HG03196 (cell line): ENCODE measurements at regions not wholly inside any gene's neighbourhood (a gene's known extent, or its start where the extent isn't known, plus 50 kb on each side); places are given as distances from the start of the nearest gene placed in this dataset.

Source experiments
- ATAC-seq: cut with Tn5 transposase; IDR thresholded peaks from one replicate; pipeline ENCODE4 v1.9.1; 2021; ENCODE audit not compliant: unreplicated experiment

DNA sequence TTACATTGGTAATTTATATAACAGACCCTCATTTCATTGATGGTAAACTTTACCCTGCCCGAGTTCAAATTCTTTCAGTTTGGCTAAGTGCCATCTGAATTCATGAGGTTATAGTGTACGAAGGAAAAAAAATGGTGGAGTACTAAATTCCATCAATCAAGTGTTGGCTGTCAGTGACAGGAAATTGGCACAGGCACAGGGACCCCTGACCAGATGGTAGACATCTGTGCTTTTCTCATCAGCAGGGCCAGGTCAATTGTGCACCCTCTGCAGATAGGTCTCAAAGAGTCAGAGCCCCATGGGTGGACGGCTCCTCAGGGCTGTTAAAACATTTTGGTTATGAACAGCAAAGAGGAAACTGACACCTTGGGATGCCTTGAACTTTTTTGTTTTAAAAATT is 439.2 kb downstream of the SETBP1 start:
- ATAC-seq, result no peak

GRCh38 chr18:45121146-45121545 is 440.5 kb downstream of the SETBP1 start:
- no peak for ATAC-seq

- no peak for ATAC-seq
These were observed 441.8 kb downstream of the SETBP1 start for GRCh38 chr18:45122506-45122905.

GRCh38 chr18:45127405-45127804 is 446.7 kb downstream of the SETBP1 start:
- ATAC-seq, result no peak

GRCh38 chr18:45133276-45133675 is 452.6 kb downstream of the SETBP1 start:
- ATAC-seq, result no peak

- ATAC-seq, result no peak
These were observed 455.8 kb downstream of the SETBP1 start for GRCh38 chr18:45136381-45137086.

- no peak for ATAC-seq
These were observed 456.4 kb downstream of the SETBP1 start for GRCh38 chr18:45137087-45137419.

- ATAC-seq, result no peak
These were observed 458.8 kb downstream of the SETBP1 start for GRCh38 chr18:45139478-45139877.

DNA sequence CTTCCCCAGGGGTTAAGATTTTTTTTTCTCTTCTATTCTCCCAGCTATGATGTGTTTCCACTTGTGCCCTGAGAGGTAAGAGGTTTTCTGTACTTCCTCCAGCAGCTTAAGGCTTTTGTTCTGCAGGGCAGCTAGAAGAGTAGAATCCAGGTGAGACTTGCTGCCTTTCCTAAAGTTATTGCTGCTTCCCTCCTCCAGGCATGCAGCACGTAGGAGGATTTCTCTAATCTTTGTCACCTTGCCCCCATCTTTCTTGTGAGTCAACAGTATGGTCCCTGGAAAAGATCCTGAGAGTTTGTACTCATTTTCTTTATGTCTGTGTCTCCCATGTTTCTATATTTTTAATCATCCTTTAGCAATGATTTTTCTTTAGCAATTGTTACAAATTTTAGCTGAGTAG is 462.2 kb downstream of the SETBP1 start:
- ATAC-seq, result no peak

GRCh38 chr18:45149712-45150111 is 465.6 kb upstream of the SLC14A2 start:
- no peak for ATAC-seq

GRCh38 chr18:45151645-45152044 is 463.6 kb upstream of the SLC14A2 start:
- no peak for ATAC-seq

GRCh38 chr18:45155526-45155925 is 459.8 kb upstream of the SLC14A2 start:
- no peak for ATAC-seq

- no peak for ATAC-seq
These were observed 458.3 kb upstream of the SLC14A2 start for GRCh38 chr18:45156946-45157345.

DNA sequence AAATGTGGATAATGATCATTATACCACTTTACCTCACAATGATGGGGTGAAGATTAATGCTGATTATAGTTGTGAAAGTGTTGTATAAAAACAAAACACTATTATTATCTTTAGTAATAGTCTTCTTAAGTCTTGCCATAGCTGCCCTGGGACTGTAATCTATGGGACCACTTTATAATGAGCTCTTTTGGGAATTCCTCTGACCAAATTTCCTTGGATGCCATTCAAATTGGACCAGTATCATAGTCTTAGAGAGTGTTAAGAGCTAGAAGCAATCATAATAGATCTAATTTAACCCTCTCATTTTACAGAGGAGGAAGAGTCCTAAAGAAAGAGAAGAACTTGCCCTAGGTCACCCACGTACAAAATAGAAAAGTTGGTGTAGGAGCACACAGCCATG is 457.7 kb upstream of the SLC14A2 start:
- ATAC-seq, result no peak

DNA sequence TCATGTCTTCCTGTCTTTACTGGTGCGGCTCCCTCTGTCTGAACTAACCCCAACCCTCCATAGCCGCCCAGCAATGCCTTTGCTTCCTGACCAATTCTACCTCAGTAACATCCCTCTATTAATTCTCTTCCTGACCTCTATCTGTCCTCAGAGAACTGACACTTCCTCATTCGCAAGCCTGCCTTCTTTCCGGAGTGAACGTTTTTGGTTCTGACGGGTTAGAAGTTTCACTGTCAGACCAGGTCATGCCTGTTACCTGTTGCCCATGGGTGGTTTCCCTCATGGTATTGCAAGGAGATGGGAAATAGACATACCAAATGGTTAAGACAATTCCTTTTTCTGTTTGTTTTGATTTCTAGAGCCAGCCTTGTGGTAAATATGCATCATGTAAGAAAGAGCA is 453.4 kb upstream of the SLC14A2 start:
- peak; percentile 84 for ATAC-seq

GRCh38 chr18:45163871-45164270 is 451.4 kb upstream of the SLC14A2 start:
- no peak for ATAC-seq

DNA sequence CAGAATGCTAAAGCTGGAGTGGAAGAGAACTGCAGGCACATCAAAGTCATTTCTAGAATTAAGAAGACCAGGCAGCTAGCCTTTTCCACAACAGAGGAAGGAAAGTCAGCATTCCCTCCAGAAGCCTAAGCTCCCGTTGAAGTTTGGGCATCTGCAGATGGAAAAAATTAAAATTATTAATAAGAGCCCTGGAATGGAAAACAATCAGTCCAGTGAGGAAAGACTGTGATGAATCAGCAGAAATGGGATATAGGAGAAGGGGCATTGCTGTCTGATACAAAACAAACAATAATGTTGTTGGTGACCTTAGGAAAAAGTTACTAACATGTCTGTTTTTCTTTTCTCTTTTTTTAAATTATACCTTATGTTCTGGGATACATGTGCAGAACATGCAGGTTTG is 450.7 kb upstream of the SLC14A2 start:
- no peak for ATAC-seq

DNA sequence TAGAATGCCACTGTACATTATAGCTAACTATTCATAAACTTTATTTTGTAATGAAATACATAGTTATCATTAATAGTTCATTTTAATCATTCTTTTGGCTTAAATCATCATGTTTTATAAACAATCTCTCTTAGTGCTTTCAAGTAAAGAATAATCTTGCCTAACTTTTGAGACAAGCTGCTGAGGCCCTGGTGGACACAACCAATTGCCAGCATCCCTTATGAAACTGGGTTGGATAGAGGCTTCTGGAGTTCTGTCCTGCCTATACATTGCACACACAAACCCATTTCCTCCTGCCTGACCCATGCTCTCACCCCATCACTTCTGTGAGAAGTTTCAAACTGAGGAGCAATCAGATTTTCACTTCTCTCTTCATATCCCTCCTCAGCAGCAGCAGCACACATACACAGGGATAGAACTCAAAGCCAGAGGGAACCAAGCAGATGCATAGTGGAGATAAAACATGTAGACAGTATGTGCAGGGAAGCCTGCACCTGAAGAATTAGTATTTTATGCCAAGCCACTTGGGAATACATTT is 450.0 kb upstream of the SLC14A2 start:
- ATAC-seq, result no peak

DNA sequence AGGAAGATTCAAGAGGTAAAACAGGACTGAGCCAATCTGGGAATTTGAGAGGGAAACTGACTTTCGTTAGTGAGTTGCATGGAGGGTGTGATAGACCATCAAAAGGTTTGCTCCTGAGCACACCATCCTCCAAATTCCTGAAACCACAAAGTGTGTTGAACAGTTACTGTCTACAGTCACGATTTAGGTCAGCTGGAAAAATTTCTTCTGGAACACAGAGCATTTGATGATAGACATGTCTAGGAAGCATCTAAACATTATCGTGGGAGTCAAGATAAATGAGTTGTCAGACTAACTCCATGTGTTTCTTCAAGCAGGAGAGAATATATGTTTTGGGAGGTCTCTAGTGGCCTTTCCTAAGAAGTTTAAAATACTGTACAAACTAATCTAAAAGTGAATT is 449.4 kb upstream of the SLC14A2 start:
- no peak for ATAC-seq

- no peak for ATAC-seq
These were observed 448.9 kb upstream of the SLC14A2 start for GRCh38 chr18:45166341-45166835.

- no peak for ATAC-seq
These were observed 448.3 kb upstream of the SLC14A2 start for GRCh38 chr18:45166836-45167551.

DNA sequence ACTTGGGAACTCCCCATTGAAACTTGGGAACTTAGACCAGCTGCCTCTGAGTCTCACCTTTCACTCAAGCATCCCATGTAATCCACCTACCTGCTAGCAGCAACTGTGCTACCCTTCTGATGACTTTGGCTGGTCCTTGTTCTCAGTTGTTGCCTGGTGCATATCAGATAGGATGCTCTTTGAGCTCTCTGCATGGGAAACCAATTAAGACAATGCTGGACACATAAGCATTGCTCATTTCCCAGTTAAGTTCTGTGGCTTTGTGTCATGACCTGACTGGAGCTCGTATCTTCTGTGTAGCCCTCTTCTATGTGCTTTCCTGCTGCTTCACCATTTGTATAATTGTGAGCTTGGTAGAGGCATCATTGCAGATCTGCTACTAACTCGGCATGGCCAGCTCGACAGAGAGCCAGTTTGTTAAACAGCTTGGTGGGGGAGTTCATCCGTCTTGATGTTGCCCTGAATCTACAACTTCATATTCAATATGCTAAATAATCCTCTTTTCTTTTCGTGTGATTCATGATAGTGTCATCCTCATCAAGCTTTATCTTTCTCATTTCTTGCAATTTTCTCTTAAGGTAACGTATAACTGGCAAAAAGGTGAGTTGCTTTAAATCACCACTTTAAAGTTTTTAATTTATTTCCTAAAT is 447.5 kb upstream of the SLC14A2 start:
- no peak for ATAC-seq
